NCI-H82 (cell line): ENCODE measurements at regions not wholly inside any gene's neighbourhood (a gene's known extent, or its start where the extent isn't known, plus 50 kb on each side); places are given as distances from the start of the nearest gene placed in this dataset.
"Not testable (repeated sequence)": the region's sequence is repeated elsewhere in the genome, so short reads cannot be mapped to it uniquely, and the experiment has no call there.

Source experiments
- DNase-seq: peaks from one replicate; lab custom pipeline; 2025; lab: John Stamatoyannopoulos, UW

GRCh38 chr1:149229813-149230212 is 126.5 kb upstream of the NBPF9 start:
- not testable (repeated sequence) for DNase-seq

GRCh38 chr1:149234926-149235914 is 131.9 kb upstream of the NBPF9 start:
- DNase-seq = not testable (repeated sequence)

- not testable (repeated sequence) for DNase-seq
Observed at GRCh38 chr1:149237515-149237914, 134.2 kb upstream of the NBPF9 start.

- not testable (repeated sequence) for DNase-seq
Observed at GRCh38 chr1:149239897-149240508, 136.7 kb upstream of the NBPF9 start.

- DNase-seq = not testable (repeated sequence)
Observed at GRCh38 chr1:149240530-149240929, 137.2 kb upstream of the NBPF9 start.

GRCh38 chr1:149241272-149241671 is 137.9 kb upstream of the NBPF9 start:
- not testable (repeated sequence) for DNase-seq

- not testable (repeated sequence) for DNase-seq
Observed at GRCh38 chr1:149243572-149243971, 140.2 kb upstream of the NBPF9 start.

GRCh38 chr1:149244621-149245020 is 141.3 kb upstream of the NBPF9 start:
- not testable (repeated sequence) for DNase-seq

GRCh38 chr1:149246212-149246611 is 142.9 kb upstream of the NBPF9 start:
- DNase-seq = not testable (repeated sequence)

- not testable (repeated sequence) for DNase-seq
Observed at GRCh38 chr1:149248610-149249009, 145.3 kb upstream of the NBPF9 start.

GRCh38 chr1:149249850-149250467 is 146.6 kb upstream of the NBPF9 start:
- DNase-seq = not testable (repeated sequence)

- not testable (repeated sequence) for DNase-seq
Observed at GRCh38 chr1:149254894-149255847, 151.8 kb upstream of the NBPF9 start.

- DNase-seq = not testable (repeated sequence)
Observed at GRCh38 chr1:149260284-149260683, 156.9 kb upstream of the NBPF9 start.

- not testable (repeated sequence) for DNase-seq
Observed at GRCh38 chr1:149260736-149261340, 157.5 kb upstream of the NBPF9 start.

GRCh38 chr1:149267287-149267686 is 163.9 kb upstream of the NBPF9 start:
- not testable (repeated sequence) for DNase-seq

- not testable (repeated sequence) for DNase-seq
Observed at GRCh38 chr1:149269001-149269702, 165.8 kb upstream of the NBPF9 start.

- not testable (repeated sequence) for DNase-seq
Observed at GRCh38 chr1:149269833-149270232, 166.5 kb upstream of the NBPF9 start.

GRCh38 chr1:149274493-149274892 is 171.1 kb upstream of the NBPF9 start:
- not testable (repeated sequence) for DNase-seq

GRCh38 chr1:149275802-149276201 is 172.5 kb upstream of the NBPF9 start:
- DNase-seq = not testable (repeated sequence)

- not testable (repeated sequence) for DNase-seq
Observed at GRCh38 chr1:149276496-149276895, 173.1 kb upstream of the NBPF9 start.
